SK-N-SH (cell line): ENCODE measurements at regions not wholly inside any gene's neighbourhood (a gene's known extent, or its start where the extent isn't known, plus 50 kb on each side); places are given as distances from the start of the nearest gene placed in this dataset.

Source experiments
- EP300 ChIP-seq, 2 experiments: IDR thresholded peaks; 2 replicates each; pipeline versions ENCODE4 v1.4.0 to v1.6.1; 2012; ENCODE audit warnings: borderline replicate concordance in 1 of 2, low read depth in 1 of 2, low read length in 1 of 2
- EZH2phosphoT487 ChIP-seq: fragments of 200-600 bp; sonication (generic); IDR thresholded peaks from 2 replicates; pipeline ENCODE4 v1.6.1; 2017; ENCODE audit warnings: low read depth, mixed run types, mild to moderate bottlenecking, antibody characterized with exemption, moderate library complexity, borderline replicate concordance
- RFX5 ChIP-seq: IDR thresholded peaks from 2 replicates; pipeline ENCODE4 v1.6.1; 2012; ENCODE audit warnings: mild to moderate bottlenecking, improper control_type of control experiment, low read length
- SMC3 ChIP-seq: IDR thresholded peaks from 2 replicates; pipeline ENCODE4 v1.6.1; 2012; ENCODE audit warnings: low read depth, low read length, improper control_type of control experiment
- TF ChIP-seq, protein P1 (sequence below): IDR thresholded peaks from 2 replicates; pipeline ENCODE4; 2012
- TF ChIP-seq, protein P2 (sequence below): fragments of 200-600 bp; sonication (generic); IDR thresholded peaks from 2 replicates; pipeline ENCODE4 v1.6.1; 2017; ENCODE audit warnings: antibody characterized with exemption, mild to moderate bottlenecking, moderate library complexity
- TF ChIP-seq, protein P3 (sequence below): fragments of 150-350 bp; IDR thresholded peaks from 2 replicates; pipeline ENCODE4 v1.6.1; 2017; ENCODE audit warnings: antibody characterized with exemption, low read length, low read depth, borderline replicate concordance

DNA sequence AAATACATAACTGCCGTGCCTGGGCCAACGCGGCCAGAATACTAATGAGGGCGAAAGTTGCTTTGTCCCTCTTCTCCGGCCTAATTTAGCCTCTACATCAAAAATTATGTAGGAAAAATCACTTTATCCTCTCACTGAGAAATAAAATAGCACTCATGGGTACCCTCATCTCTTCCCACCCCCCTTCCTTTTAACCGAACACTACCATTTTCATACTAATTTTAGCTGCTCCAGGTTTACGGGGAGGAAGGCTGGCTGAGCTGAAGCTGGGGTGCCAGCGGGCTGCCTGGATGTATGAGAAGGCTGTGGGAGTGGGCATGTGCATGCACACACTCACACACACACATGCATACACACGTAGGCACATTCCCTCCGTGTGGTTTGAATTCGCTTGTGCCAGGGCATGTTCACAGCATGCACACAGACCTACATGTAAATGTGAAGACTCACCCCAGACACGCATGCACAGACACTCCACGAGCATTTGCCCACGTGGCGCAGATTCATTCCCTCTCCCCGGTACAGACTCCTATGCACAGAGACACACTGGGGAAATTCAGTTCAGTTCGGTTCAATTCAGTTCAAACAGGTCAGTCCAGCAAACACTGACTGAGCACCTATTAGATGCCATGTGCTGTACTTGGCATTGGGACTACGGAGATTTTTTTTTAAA, 145.1 kb downstream of the MRM1 start:
- TF ChIP-seq, protein P1, sequence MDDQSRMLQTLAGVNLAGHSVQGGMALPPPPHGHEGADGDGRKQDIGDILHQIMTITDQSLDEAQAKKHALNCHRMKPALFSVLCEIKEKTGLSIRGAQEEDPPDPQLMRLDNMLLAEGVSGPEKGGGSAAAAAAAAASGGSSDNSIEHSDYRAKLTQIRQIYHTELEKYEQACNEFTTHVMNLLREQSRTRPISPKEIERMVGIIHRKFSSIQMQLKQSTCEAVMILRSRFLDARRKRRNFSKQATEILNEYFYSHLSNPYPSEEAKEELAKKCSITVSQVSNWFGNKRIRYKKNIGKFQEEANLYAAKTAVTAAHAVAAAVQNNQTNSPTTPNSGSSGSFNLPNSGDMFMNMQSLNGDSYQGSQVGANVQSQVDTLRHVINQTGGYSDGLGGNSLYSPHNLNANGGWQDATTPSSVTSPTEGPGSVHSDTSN = no peak
- TF ChIP-seq, protein P2, sequence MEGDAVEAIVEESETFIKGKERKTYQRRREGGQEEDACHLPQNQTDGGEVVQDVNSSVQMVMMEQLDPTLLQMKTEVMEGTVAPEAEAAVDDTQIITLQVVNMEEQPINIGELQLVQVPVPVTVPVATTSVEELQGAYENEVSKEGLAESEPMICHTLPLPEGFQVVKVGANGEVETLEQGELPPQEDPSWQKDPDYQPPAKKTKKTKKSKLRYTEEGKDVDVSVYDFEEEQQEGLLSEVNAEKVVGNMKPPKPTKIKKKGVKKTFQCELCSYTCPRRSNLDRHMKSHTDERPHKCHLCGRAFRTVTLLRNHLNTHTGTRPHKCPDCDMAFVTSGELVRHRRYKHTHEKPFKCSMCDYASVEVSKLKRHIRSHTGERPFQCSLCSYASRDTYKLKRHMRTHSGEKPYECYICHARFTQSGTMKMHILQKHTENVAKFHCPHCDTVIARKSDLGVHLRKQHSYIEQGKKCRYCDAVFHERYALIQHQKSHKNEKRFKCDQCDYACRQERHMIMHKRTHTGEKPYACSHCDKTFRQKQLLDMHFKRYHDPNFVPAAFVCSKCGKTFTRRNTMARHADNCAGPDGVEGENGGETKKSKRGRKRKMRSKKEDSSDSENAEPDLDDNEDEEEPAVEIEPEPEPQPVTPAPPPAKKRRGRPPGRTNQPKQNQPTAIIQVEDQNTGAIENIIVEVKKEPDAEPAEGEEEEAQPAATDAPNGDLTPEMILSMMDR = no peak
- no peak for TF ChIP-seq SMC3
- no peak for TF ChIP-seq EP300 (IDR thresholded peaks at IDR 0.05; ENCODE audit: borderline replicate concordance in 1 of 2, low read depth in 1 of 2, low read length in 1 of 2)
- no peak for TF ChIP-seq RFX5
- TF ChIP-seq, protein P3, sequence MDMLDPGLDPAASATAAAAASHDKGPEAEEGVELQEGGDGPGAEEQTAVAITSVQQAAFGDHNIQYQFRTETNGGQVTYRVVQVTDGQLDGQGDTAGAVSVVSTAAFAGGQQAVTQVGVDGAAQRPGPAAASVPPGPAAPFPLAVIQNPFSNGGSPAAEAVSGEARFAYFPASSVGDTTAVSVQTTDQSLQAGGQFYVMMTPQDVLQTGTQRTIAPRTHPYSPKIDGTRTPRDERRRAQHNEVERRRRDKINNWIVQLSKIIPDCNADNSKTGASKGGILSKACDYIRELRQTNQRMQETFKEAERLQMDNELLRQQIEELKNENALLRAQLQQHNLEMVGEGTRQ = no peak
- no peak for TF ChIP-seq EZH2phosphoT487
